Ascending aorta (tissue), 2 donors: ENCODE measurements at regions not wholly inside any gene's neighbourhood (a gene's known extent, or its start where the extent isn't known, plus 50 kb on each side); places are given as distances from the start of the nearest gene placed in this dataset.

Experiments used
- DNase-seq, 2 donors: peaks; one replicate each; pipeline ENCODE4 v3.0.0-alpha.2; 2019; ENCODE audit warnings: low spot score in 2 of 2
- H3K27ac ChIP-seq, 2 donors: fragments of 200-600 bp; sonication (generic); one replicate each; pipeline ENCODE4 v1.5.1; 2016 to 2017; ENCODE audit warnings: mild to moderate bottlenecking in 1 of 2
- H3K27me3 ChIP-seq: fragments of 200-600 bp; sonication (generic); one replicate; pipeline ENCODE4 v1.5.1; 2017
- H3K36me3 ChIP-seq, 2 donors: fragments of 200-600 bp; sonication (generic); one replicate each; pipeline ENCODE4 v1.5.1; 2016
- H3K4me1 ChIP-seq, 2 donors: fragments of 200-600 bp; sonication (generic); one replicate each; pipeline ENCODE4 v1.5.1; 2016 to 2017; ENCODE audit warnings: mild to moderate bottlenecking in 1 of 2
- H3K4me3 ChIP-seq, 2 donors: fragments of 200-600 bp; sonication (generic); one replicate each; pipeline ENCODE4 v1.5.1; 2016 to 2017; ENCODE audit warnings: mild to moderate bottlenecking in 1 of 2
- H3K9me3 ChIP-seq, 2 donors: fragments of 200-600 bp; sonication (generic); one replicate each; pipeline ENCODE4 v1.5.1; 2016
- CTCF ChIP-seq, 3 experiments: fragments of 200-600 bp in 2 of 3; fragments of 450-650 bp in 1 of 3; sonication (generic) in 2 of 3; IDR thresholded peaks; one replicate each; pipeline ENCODE4 v1.5.1; 2016 to 2019; ENCODE audit warnings: antibody characterized with exemption in 3 of 3, mild to moderate bottlenecking in 1 of 3, moderate library complexity in 1 of 3
- intact Hi-C: fragments of 100-400 bp; cut with DNase I; formaldehyde crosslinking; loops from one replicate; pipeline ENCODE4 v1.15.1; 2023

- no peak for DNase-seq
- Histone ChIP-seq H3K9me3 (no peaks in the 10 kb centered on the region), H3K4me1 (no peaks in the 10 kb centered on the region), H3K36me3 (no peaks in the 10 kb centered on the region), H3K27me3 (no peaks in the 10 kb centered on the region), H3K4me3 (no peak overlapping the region), H3K27ac (no peak overlapping the region)
- intact Hi-C loops = no loop called here
- no peak for TF ChIP-seq CTCF (IDR thresholded peaks at IDR 0.05)
Measured at GRCh38 chr2:118586312-118586711, 261.1 kb downstream of the EN1 start.

DNA sequence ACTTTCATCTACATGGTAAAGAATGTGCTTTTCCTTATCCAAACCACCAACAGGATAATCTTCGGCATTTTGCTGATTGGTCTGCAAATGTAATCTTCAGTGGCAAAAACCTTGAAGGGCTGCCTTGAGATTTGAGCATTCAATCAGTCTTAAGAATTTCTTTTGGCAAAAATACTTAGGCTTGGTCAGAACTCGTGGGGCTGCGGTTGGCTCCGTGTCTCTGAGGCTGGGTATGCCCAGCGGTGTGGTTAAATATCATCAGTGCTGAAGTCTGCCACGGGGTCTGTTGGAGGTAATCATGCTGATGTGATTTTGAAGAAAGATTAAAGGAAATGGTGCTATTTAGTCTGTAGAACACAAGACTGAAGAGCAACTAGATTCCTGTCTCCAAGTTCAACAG, 262.6 kb downstream of the EN1 start:
- no peaks in the 10 kb centered on the region for H3K9me3 ChIP-seq
- H3K4me1 ChIP-seq = no peaks in the 10 kb centered on the region
- no peak overlapping the region for H3K4me3 ChIP-seq
- no peak for TF ChIP-seq CTCF (IDR thresholded peaks at IDR 0.05)
- intact Hi-C loops = no loop called here
- no peak overlapping the region for H3K27ac ChIP-seq
- DNase-seq = no peak
- no peaks in the 10 kb centered on the region for H3K27me3 ChIP-seq
- no peaks in the 10 kb centered on the region for H3K36me3 ChIP-seq

DNA sequence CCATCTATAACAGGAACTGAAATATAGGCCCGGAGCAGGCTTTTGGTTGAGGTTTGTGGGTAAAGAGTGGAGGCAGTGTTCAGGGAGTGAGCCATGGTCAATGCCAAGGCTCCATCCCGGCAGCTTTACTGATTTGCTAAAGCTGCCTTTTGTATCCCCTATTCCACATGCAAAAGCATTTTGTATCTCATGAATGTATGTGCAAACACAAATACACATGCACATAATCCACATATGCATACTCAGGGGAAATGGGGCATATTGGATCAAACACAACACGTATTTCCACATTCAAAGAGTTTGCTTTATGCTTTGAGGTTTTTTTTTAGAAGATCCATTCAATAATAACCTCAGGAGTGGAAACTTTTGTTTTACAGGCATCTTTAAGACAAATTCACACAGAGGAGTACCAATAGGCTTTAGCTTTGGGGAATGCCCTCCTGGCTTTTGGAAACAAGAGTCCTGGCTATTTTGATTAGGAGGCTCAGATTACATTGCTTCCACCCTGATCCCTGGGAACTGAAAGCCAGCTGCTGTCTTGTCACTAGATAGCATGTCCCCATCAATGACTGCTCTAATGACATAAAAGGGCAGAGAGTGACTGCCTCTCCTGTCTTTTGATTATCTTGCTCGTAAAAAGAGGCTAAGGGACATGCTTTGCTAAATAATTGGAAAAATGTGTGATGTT, 263.2 kb downstream of the EN1 start:
- no peaks in the 10 kb centered on the region for H3K36me3 ChIP-seq
- H3K27me3 ChIP-seq = no peaks in the 10 kb centered on the region
- H3K9me3 ChIP-seq = no peaks in the 10 kb centered on the region
- intact Hi-C loops = no loop called here
- no peak overlapping the region for H3K27ac ChIP-seq
- no peak for TF ChIP-seq CTCF (IDR thresholded peaks at IDR 0.05)
- H3K4me3 ChIP-seq = no peak overlapping the region
- no peaks in the 10 kb centered on the region for H3K4me1 ChIP-seq
- DNase-seq = no peak

DNA sequence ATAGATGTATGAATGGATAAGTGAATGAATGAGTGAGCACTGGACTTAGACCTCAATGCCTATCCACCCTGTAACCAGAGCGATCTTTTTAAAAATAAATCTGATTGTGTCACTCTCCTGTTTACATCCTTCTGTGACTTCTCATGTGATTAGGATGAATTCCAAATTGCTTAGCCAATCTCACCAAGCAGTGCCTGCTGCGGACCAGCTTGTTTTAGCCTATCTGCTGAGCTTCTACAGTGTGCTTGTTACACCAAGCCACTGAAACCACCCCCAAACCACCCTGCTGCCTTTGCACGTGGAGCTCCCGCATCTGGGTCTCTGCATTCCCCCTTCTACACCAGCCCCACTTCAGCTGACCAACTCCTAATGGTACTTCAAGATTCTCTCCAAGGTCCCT, 265.4 kb downstream of the EN1 start:
- no peak for TF ChIP-seq CTCF (IDR thresholded peaks at IDR 0.05)
- no peak for DNase-seq
- no peaks in the 10 kb centered on the region for H3K27me3 ChIP-seq
- H3K27ac ChIP-seq = no peak overlapping the region
- H3K9me3 ChIP-seq = no peaks in the 10 kb centered on the region
- no peaks in the 10 kb centered on the region for H3K4me1 ChIP-seq
- H3K36me3 ChIP-seq = no peaks in the 10 kb centered on the region
- intact Hi-C loops = no loop called here
- no peak overlapping the region for H3K4me3 ChIP-seq

- intact Hi-C loops = no loop called here
Measured at GRCh38 chr2:118580651-118581050, 266.8 kb downstream of the EN1 start.

More at GRCh38 chr2:118580651-118581050, 266.8 kb downstream of the EN1 start:
- TF ChIP-seq CTCF (IDR thresholded peaks at IDR 0.05) = no peak
- H3K36me3 ChIP-seq = no peaks in the 10 kb centered on the region
- no peak overlapping the region for H3K27ac ChIP-seq
- no peaks in the 10 kb centered on the region for H3K9me3 ChIP-seq
- no peak for DNase-seq
- H3K27me3 ChIP-seq = no peaks in the 10 kb centered on the region
- H3K4me1 ChIP-seq = no peaks in the 10 kb centered on the region
- no peak overlapping the region for H3K4me3 ChIP-seq
